SK-N-MC (cell line): ENCODE measurements at regions not wholly inside any gene's neighbourhood (a gene's known extent, or its start where the extent isn't known, plus 50 kb on each side); places are given as distances from the start of the nearest gene placed in this dataset.

Experiments used
- EZH2 ChIP-seq: fragments of 200-600 bp; sonication (generic); IDR thresholded peaks from one replicate; pipeline ENCODE4 v1.6.1; 2017; ENCODE audit warnings: antibody characterized with exemption
- FOXP2 ChIP-seq: optimal IDR thresholded peaks from 2 replicates; pipeline ENCODE3; 2011; ENCODE audit warnings: mild to moderate bottlenecking, moderate library complexity; ENCODE audit not compliant: insufficient read depth; ENCODE audit errors: extremely low read length, control extremely low read depth
- POLR2AphosphoS5 ChIP-seq: IDR thresholded peaks from 2 replicates; pipeline ENCODE4 v1.6.1; 2012; ENCODE audit warnings: mild to moderate bottlenecking, low read depth, low read length, borderline replicate concordance

- TF ChIP-seq FOXP2 (no peak), POLR2AphosphoS5 (no peak), EZH2 (no peak)
These were observed 679.2 kb downstream of the NYAP2 start for GRCh38 chr2:226078666-226079065.
